Osteoblast (primary cell): ENCODE measurements at regions not wholly inside any gene's neighbourhood (a gene's known extent, or its start where the extent isn't known, plus 50 kb on each side); places are given as distances from the start of the nearest gene placed in this dataset.

Experiments used
- DNase-seq: peaks from one replicate; pipeline ENCODE4 v3.0.0; 2011; ENCODE audit warnings: low spot score, mixed read lengths; ENCODE audit not compliant: insufficient read length; ENCODE audit errors: missing footprints
- H2AFZ ChIP-seq: 2 replicates; pipeline ENCODE4 v1.6.0; 2011; ENCODE audit warnings: mild to moderate bottlenecking, low read length
- H3K27ac ChIP-seq: 2 replicates; pipeline ENCODE4 v1.5.1; 2011; ENCODE audit warnings: mild to moderate bottlenecking, low read depth, low read length, moderate library complexity
- H3K27me3 ChIP-seq: 2 replicates; pipeline ENCODE4 v1.6.0; 2012; ENCODE audit warnings: mild to moderate bottlenecking, control low read depth, inconsistent platforms, low read length, moderate library complexity; ENCODE audit not compliant: insufficient read depth
- H3K36me3 ChIP-seq: 2 replicates; pipeline ENCODE4 v1.5.1; 2011; ENCODE audit warnings: mild to moderate bottlenecking, low read length, control low read depth, moderate library complexity; ENCODE audit not compliant: insufficient read depth
- H3K4me1 ChIP-seq: 2 replicates; pipeline ENCODE4 v1.5.1; 2011; ENCODE audit warnings: mild to moderate bottlenecking, low read length, control low read depth, moderate library complexity; ENCODE audit not compliant: insufficient read depth
- H3K4me2 ChIP-seq: 2 replicates; pipeline ENCODE4 v1.6.0; 2011; ENCODE audit warnings: mild to moderate bottlenecking, low read length; ENCODE audit not compliant: insufficient read depth
- H3K4me3 ChIP-seq: fragments of 200-600 bp; sonication (generic); 3 replicates; pipeline ENCODE4 v1.5.1; 2012; ENCODE audit warnings: mild to moderate bottlenecking, low read length, inconsistent platforms; ENCODE audit not compliant: insufficient read depth
- H3K79me2 ChIP-seq: 2 replicates; pipeline ENCODE4 v1.6.0; 2012; ENCODE audit warnings: mild to moderate bottlenecking, low read length, control low read depth, inconsistent platforms; ENCODE audit not compliant: insufficient read depth
- H3K9me3 ChIP-seq: 2 replicates; pipeline ENCODE4 v1.5.1; 2011; ENCODE audit warnings: low read depth, low read length, control low read depth
- H4K20me1 ChIP-seq: 2 replicates; pipeline ENCODE4 v1.6.0; 2012; ENCODE audit warnings: mild to moderate bottlenecking, low read length, control low read depth; ENCODE audit not compliant: insufficient read depth
- TF ChIP-seq, protein P1 (sequence below): IDR thresholded peaks from 2 replicates; pipeline ENCODE4 v1.5.1; 2011; ENCODE audit warnings: mild to moderate bottlenecking, low read depth, low read length, moderate library complexity; ENCODE audit errors: extremely low read depth

DNA sequence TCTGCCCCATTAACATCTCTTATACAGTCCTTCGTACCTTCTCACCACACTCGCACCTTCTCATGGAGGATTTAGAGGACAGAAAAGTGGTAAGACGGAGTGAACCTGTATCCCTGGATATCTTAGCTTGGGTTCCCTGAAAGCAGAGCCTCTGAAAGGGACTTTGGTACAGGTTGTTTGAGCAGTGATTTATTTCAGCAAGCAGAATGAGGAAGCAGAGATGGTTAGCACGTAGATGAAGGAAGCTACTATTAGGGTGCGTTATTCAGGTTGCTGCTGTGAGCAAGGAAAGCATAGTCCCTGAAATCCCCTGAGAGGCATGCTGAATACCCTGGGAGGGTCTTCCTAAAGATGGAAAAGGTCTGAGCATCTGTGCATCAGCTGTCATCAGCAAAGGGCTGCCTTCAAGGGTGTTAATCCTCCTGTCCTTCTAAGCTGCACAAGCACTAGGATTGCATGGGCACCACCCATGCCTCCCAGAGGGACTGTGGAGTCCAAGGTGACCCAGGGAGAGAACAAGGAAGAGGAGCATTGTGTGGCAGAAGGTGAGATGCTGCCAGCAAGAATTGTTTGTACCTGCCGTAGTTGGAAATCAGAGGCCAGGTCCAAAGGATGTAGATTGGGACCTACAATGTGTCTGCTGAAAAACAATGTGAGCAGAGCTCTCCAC lies 273.7 kb downstream of the RASEF start:
- no peak overlapping the region for H2AFZ ChIP-seq
- H3K4me2 ChIP-seq = no peak overlapping the region
- H3K27ac ChIP-seq = no peak overlapping the region
- TF ChIP-seq, protein P1, sequence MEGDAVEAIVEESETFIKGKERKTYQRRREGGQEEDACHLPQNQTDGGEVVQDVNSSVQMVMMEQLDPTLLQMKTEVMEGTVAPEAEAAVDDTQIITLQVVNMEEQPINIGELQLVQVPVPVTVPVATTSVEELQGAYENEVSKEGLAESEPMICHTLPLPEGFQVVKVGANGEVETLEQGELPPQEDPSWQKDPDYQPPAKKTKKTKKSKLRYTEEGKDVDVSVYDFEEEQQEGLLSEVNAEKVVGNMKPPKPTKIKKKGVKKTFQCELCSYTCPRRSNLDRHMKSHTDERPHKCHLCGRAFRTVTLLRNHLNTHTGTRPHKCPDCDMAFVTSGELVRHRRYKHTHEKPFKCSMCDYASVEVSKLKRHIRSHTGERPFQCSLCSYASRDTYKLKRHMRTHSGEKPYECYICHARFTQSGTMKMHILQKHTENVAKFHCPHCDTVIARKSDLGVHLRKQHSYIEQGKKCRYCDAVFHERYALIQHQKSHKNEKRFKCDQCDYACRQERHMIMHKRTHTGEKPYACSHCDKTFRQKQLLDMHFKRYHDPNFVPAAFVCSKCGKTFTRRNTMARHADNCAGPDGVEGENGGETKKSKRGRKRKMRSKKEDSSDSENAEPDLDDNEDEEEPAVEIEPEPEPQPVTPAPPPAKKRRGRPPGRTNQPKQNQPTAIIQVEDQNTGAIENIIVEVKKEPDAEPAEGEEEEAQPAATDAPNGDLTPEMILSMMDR = no peak
- no peaks in the 10 kb centered on the region for H3K9me3 ChIP-seq
- no peaks in the 10 kb centered on the region for H3K27me3 ChIP-seq
- no peaks in the 10 kb centered on the region for H4K20me1 ChIP-seq
- no peaks in the 10 kb centered on the region for H3K4me1 ChIP-seq
- no peak for DNase-seq
- H3K36me3 ChIP-seq = no peaks in the 10 kb centered on the region
- H3K4me3 ChIP-seq = no peak overlapping the region
- H3K79me2 ChIP-seq = no peaks in the 10 kb centered on the region

DNA sequence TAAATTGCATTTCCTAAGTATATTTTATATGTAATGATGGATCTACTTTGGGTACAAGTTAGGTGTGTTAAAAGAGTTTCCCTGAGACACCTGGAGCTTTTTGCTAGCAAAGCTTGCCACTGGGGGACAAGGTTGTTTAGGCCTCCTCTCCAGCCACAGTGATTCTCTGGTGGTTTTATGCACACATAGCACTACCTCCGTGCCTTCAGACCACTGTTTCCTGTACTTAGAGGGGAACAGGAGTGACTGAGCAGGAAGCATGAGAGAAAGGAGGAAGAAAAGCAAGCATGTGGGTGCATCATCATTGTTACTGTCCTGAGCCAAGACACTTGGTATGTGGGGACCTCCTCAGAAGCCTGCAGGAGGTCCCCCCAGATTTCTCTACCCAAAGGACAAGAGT lies 272.1 kb downstream of the RASEF start:
- Histone ChIP-seq H2AFZ (no peak overlapping the region), H3K79me2 (no peaks in the 10 kb centered on the region), H3K4me1 (no peaks in the 10 kb centered on the region), H3K4me3 (no peak overlapping the region), H3K27me3 (no peaks in the 10 kb centered on the region), H3K4me2 (no peak overlapping the region), H3K36me3 (no peaks in the 10 kb centered on the region), H3K9me3 (no peaks in the 10 kb centered on the region), H3K27ac (no peak overlapping the region), H4K20me1 (no peaks in the 10 kb centered on the region)
- TF ChIP-seq, protein P1 = no peak
- no peak for DNase-seq

DNA sequence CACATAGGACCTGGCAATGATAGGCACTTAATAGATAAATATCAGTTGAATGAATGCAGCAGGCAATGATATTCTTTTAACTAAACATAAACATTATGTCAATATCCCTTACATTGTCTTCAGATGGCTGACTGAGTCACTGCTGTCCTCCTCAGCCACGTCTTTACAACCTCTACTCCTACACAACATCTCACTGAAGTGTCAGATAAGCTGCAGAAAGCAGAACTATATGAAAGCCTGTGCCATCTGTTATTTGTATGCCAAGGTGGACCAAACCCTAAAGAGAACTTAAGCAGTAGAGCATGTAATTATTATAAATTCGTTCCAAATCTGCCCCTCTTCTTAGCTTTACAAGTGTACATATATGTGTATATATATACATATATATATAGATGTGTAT lies 271.2 kb downstream of the RASEF start:
- no peak for DNase-seq
- Histone ChIP-seq H3K4me3 (no peak overlapping the region), H3K4me2 (no peak overlapping the region), H3K27me3 (no peaks in the 10 kb centered on the region), H3K9me3 (no peaks in the 10 kb centered on the region), H4K20me1 (no peaks in the 10 kb centered on the region), H3K36me3 (no peaks in the 10 kb centered on the region), H3K4me1 (no peaks in the 10 kb centered on the region), H3K27ac (no peak overlapping the region), H2AFZ (no peak overlapping the region), H3K79me2 (no peaks in the 10 kb centered on the region)
- TF ChIP-seq, protein P1 = no peak

DNA sequence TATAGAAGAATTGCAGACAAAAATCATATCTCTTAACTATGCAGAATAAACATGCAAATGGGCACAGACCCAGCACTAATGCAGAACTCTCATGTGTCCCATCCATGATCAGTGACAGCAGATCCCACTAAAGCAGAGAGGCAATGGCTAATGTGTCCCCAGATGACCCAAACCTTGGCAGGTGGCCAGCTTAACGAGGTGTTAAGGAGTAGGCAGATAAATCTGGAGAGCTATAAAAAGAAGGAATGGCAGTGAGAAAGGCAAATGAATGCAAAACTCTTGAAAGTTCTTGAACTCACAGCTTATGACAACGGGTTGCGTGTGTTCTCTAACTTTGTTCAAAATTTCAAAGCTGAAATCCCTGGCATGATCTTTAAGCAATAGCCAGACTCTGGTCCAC lies 265.4 kb downstream of the RASEF start:
- no peaks in the 10 kb centered on the region for H4K20me1 ChIP-seq
- DNase-seq = no peak
- H3K27me3 ChIP-seq = no peaks in the 10 kb centered on the region
- no peaks in the 10 kb centered on the region for H3K36me3 ChIP-seq
- TF ChIP-seq, protein P1 = no peak
- no peak overlapping the region for H3K4me3 ChIP-seq
- H3K79me2 ChIP-seq = no peaks in the 10 kb centered on the region
- no peaks in the 10 kb centered on the region for H3K4me1 ChIP-seq
- H3K4me2 ChIP-seq = no peak overlapping the region
- H3K9me3 ChIP-seq = no peaks in the 10 kb centered on the region
- no peak overlapping the region for H2AFZ ChIP-seq
- no peak overlapping the region for H3K27ac ChIP-seq
